IPS-NIHi7 (cell line): ENCODE measurements at regions not wholly inside any gene's neighbourhood (a gene's known extent, or its start where the extent isn't known, plus 50 kb on each side); places are given as distances from the start of the nearest gene placed in this dataset.

Experiments used
- DNase-seq: peaks from one replicate; pipeline ENCODE4 v3.0.0; 2012; ENCODE audit warnings: mixed read lengths; ENCODE audit errors: extremely low spot score

GRCh38 chr14:98867146-98867545, 404.9 kb downstream of the BCL11B start:
- DNase-seq = no peak

GRCh38 chr14:98867726-98868125, 404.3 kb downstream of the BCL11B start:
- no peak for DNase-seq

GRCh38 chr14:98868866-98869265, 403.1 kb downstream of the BCL11B start:
- DNase-seq = no peak

GRCh38 chr14:98871796-98872195, 400.2 kb downstream of the BCL11B start:
- no peak for DNase-seq

GRCh38 chr14:98877065-98877464, 394.9 kb downstream of the BCL11B start:
- no peak for DNase-seq

- DNase-seq = no peak
Measured at GRCh38 chr14:98878282-98878681, 393.7 kb downstream of the BCL11B start.

GRCh38 chr14:98886982-98887381, 385.0 kb downstream of the BCL11B start:
- DNase-seq = no peak

GRCh38 chr14:98888281-98888680, 383.7 kb downstream of the BCL11B start:
- DNase-seq = no peak

GRCh38 chr14:98888927-98889835, 382.8 kb downstream of the BCL11B start:
- DNase-seq = no peak

- no peak for DNase-seq
Measured at GRCh38 chr14:98889836-98890185, 382.2 kb downstream of the BCL11B start.

GRCh38 chr14:98890556-98891340, 381.2 kb downstream of the BCL11B start:
- DNase-seq = no peak

- DNase-seq = no peak
Measured at GRCh38 chr14:98893675-98894074, 378.3 kb downstream of the BCL11B start.

- no peak for DNase-seq
Measured at GRCh38 chr14:98894600-98894999, 377.4 kb downstream of the BCL11B start.

- DNase-seq = no peak
Measured at GRCh38 chr14:98896449-98896848, 375.5 kb downstream of the BCL11B start.

- no peak for DNase-seq
Measured at GRCh38 chr14:98897605-98898309, 374.2 kb downstream of the BCL11B start.

GRCh38 chr14:98899441-98899840, 372.6 kb downstream of the BCL11B start:
- no peak for DNase-seq

- DNase-seq = no peak
Measured at GRCh38 chr14:98900236-98900635, 371.8 kb downstream of the BCL11B start.

- no peak for DNase-seq
Measured at GRCh38 chr14:98900798-98901197, 371.2 kb downstream of the BCL11B start.

- DNase-seq = no peak
Measured at GRCh38 chr14:98901511-98902205, 370.3 kb downstream of the BCL11B start.

GRCh38 chr14:98903371-98903770, 368.6 kb downstream of the BCL11B start:
- no peak for DNase-seq

GRCh38 chr14:98904677-98905076, 367.3 kb downstream of the BCL11B start:
- DNase-seq = no peak
